GM19238 (cell line): ENCODE measurements at regions not wholly inside any gene's neighbourhood (a gene's known extent, or its start where the extent isn't known, plus 50 kb on each side); places are given as distances from the start of the nearest gene placed in this dataset.
"Not testable (repeated sequence)": the region's sequence is repeated elsewhere in the genome, so short reads cannot be mapped to it uniquely, and the experiment has no call there.

Experiments
- DNase-seq: peaks from one replicate; pipeline ENCODE4 v3.0.0; 2011; ENCODE audit warnings: low spot score; ENCODE audit not compliant: insufficient read length

- no peak for DNase-seq
Measured at GRCh38 chr11:39462506-39462905, 1996.9 kb downstream of the LRRC4C start.

- DNase-seq = no peak
Measured at GRCh38 chr11:39461066-39461465, 1998.4 kb downstream of the LRRC4C start.

GRCh38 chr11:39459606-39460005 lies 1999.8 kb downstream of the LRRC4C start:
- no peak for DNase-seq

GRCh38 chr11:39458481-39458880 lies 2001.0 kb downstream of the LRRC4C start:
- DNase-seq = no peak

- DNase-seq = no peak
Measured at GRCh38 chr11:39443424-39444022, 2015.9 kb downstream of the LRRC4C start.

- no peak for DNase-seq
Measured at GRCh38 chr11:39442177-39442576, 2017.3 kb downstream of the LRRC4C start.

- DNase-seq = no peak
Measured at GRCh38 chr11:39435641-39436040, 2023.8 kb downstream of the LRRC4C start.

- no peak for DNase-seq
Measured at GRCh38 chr11:39434466-39434865, 2025.0 kb downstream of the LRRC4C start.

- DNase-seq = no peak
Measured at GRCh38 chr11:39432929-39433328, 2026.5 kb downstream of the LRRC4C start.

GRCh38 chr11:39425226-39425625 lies 2034.2 kb downstream of the LRRC4C start:
- DNase-seq = no peak

GRCh38 chr11:39412117-39412516 lies 2047.3 kb downstream of the LRRC4C start:
- DNase-seq = no peak

- DNase-seq = no peak
Measured at GRCh38 chr11:39385911-39386310, 2073.5 kb downstream of the LRRC4C start.

GRCh38 chr11:39374963-39375698 lies 2084.3 kb downstream of the LRRC4C start:
- DNase-seq = no peak

- no peak for DNase-seq
Measured at GRCh38 chr11:39367534-39367933, 2091.9 kb downstream of the LRRC4C start.

- DNase-seq = no peak
Measured at GRCh38 chr11:39365809-39366436, 2093.5 kb downstream of the LRRC4C start.

GRCh38 chr11:39363571-39363970 lies 2095.9 kb downstream of the LRRC4C start:
- DNase-seq = no peak

GRCh38 chr11:39361557-39361956 lies 2097.9 kb downstream of the LRRC4C start:
- no peak for DNase-seq

- no peak for DNase-seq
Measured at GRCh38 chr11:39345834-39346442, 2113.5 kb downstream of the LRRC4C start.

GRCh38 chr11:39341461-39341860 lies 2118.0 kb downstream of the LRRC4C start:
- DNase-seq = no peak

- not testable (repeated sequence) for DNase-seq
Measured at GRCh38 chr11:39333006-39333405, 2126.4 kb downstream of the LRRC4C start.

- DNase-seq = no peak
Measured at GRCh38 chr11:39327302-39327701, 2132.2 kb downstream of the LRRC4C start.

GRCh38 chr11:39311888-39312287 lies 2147.6 kb downstream of the LRRC4C start:
- not testable (repeated sequence) for DNase-seq
